Kidney glomerular epithelial cell (primary cell): ENCODE measurements at regions not wholly inside any gene's neighbourhood (a gene's known extent, or its start where the extent isn't known, plus 50 kb on each side); places are given as distances from the start of the nearest gene placed in this dataset.

Experiments used
- DNase-seq: peaks from one replicate; lab custom pipeline; 2025; lab: John Stamatoyannopoulos, UW

- no peak for DNase-seq
These were observed 197.2 kb downstream of the RWDD3 start for GRCh38 chr1:95431235-95431634.

- DNase-seq: no peak
These were observed 201.6 kb downstream of the RWDD3 start for GRCh38 chr1:95435611-95436010.

GRCh38 chr1:95437011-95437410 is 203.0 kb downstream of the RWDD3 start:
- no peak for DNase-seq

DNA sequence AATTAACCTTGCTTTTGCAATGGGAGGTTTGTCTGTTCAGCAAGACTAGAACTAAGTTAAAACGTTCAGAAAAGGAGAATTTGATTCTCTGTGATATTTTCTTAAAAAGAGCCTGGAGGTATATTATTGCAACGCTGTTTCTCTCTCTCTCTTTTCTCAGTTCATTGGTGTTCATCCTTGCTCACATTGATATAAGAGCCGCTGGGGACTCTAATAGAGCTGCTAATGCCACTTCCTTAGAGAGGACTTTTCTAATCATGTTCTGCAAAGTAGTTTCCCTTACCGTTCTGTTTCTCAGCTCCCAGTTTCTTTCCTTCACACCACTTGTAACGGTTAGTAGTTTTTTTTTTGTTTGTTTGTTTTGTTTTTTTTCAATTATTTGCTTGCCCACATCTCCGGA is 203.8 kb downstream of the RWDD3 start:
- DNase-seq: no peak

GRCh38 chr1:95438218-95438948 is 204.4 kb downstream of the RWDD3 start:
- no peak for DNase-seq

DNA sequence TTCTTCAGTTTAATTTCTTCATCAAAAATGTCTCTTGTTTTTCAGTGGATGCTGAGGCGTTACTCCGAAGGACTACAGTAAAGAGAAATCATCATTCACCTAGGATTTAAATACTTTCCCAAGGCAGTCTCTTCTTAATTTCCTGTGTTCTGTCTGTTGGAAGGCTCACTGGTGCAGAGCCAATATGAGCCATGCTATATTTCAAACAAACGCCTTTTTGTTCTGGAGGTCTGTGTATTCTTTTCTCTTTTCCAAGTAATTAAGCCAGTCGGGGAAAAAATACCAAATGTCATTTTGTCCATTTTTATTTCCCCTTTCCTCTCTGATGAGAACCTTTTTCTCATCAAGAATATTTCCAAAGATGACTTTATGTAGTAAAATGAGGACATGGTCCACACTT is 206.5 kb downstream of the RWDD3 start:
- DNase-seq: no peak

GRCh38 chr1:95449516-95449915 is 215.5 kb downstream of the RWDD3 start:
- DNase-seq: no peak

- DNase-seq: no peak
These were observed 217.0 kb downstream of the RWDD3 start for GRCh38 chr1:95451054-95451453.

DNA sequence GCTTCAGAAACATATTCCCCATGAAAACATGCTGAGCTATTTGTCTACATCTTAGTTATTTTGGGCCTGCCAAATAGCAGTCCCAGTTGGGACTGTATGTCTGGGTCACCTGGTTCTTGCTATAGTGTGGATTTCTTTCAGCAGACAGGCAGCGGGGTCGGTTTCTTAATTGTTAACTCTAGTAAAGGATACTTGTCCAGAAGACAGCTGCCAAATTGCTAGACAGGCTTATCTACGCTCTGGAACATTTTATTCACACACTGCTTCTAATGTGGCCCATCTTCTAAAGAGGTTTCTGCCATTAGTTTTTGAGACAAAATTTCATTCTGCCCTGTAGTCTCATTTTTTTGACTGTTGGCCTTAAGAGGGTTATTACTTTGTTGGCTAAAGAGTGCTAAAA is 217.9 kb downstream of the RWDD3 start:
- no peak for DNase-seq

- DNase-seq: no peak
These were observed 219.0 kb downstream of the RWDD3 start for GRCh38 chr1:95453053-95453452.

- DNase-seq: no peak
These were observed 233.0 kb downstream of the RWDD3 start for GRCh38 chr1:95467036-95467435.

- DNase-seq: no peak
These were observed 241.9 kb downstream of the RWDD3 start for GRCh38 chr1:95475686-95476457.

GRCh38 chr1:95496307-95496706 is 262.3 kb downstream of the RWDD3 start:
- DNase-seq: no peak

- DNase-seq: no peak
These were observed 262.8 kb downstream of the RWDD3 start for GRCh38 chr1:95496773-95497172.

- no peak for DNase-seq
These were observed 263.6 kb downstream of the RWDD3 start for GRCh38 chr1:95497566-95497965.

DNA sequence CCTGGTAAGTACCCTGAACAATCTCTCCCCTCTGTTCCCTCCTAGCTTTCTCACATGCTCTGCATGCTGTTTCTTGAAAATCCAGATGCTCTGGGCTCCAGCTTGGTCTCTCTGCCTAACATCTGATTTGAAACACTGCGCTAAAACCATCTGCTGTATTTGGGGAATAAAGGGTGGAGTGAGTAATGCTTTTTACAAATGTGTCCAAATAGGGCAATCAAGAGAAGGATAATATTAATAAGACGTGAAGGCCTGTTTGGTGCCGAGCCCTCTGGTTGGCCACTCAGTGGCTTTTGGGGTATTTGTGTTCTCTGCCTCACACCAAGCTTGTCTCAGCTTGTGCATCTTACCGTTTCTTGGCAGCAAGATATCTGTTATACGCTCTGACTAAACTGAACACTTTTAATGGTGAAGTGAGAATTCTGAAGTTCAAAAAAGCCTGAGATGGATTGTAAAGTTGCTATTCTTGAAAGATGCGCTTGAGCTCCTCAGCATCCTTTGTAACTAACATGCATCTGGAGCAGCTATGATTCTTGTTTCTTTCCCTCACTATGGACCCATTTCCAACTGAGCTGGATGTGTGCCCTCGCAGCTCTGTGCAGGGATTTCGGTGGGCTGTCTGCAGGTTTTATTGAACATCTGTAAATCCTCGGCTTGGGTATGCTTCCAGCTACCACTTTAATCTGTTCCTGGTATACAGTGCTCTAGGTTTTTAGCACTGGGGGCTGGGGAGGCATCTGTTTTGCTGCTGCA is 269.4 kb downstream of the RWDD3 start:
- no peak for DNase-seq

- DNase-seq: no peak
These were observed 270.3 kb downstream of the RWDD3 start for GRCh38 chr1:95504321-95504720.

GRCh38 chr1:95506736-95507414 is 272.9 kb downstream of the RWDD3 start:
- DNase-seq: no peak

- DNase-seq: no peak
These were observed 276.0 kb downstream of the RWDD3 start for GRCh38 chr1:95509989-95510388.

DNA sequence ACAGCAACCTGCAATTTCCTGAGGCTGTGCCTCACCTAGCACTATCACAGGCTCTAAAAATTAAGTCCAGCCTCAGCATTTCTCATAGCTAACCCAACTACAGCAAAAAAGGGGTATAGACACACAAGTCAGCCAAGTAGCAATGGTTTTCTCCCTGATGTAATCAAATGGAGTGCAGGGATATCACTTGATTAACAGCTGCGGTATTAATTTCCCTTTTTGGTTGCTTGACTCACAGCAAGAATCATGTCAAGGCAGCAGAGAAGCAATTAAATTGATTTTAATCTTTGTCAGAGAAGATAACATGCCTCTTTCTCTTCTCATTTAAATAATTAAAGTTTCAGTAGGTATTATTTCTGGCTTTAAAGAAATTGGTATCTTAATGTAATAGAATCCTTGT is 278.9 kb downstream of the RWDD3 start:
- DNase-seq: no peak

- no peak for DNase-seq
These were observed 283.5 kb downstream of the RWDD3 start for GRCh38 chr1:95517506-95517905.

DNA sequence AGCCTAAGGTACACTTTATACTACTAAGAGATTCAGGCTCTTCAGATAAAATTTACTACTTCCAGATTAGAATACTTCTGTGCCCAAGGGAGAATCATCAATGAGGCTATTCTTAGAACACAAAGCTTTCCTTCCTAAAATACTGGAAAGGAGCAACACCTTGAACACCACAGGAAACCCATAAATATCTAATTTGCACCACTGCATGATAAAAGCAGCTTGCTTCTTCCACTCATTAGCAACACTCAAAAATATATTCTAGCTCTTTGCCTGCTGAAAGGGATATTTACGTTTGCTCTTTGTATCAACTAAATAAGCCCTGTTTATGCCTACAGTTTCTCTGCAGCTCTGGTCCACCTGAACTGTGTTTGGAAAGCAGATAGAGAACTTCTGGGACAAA is 284.3 kb downstream of the RWDD3 start:
- no peak for DNase-seq
